MG63 (cell line): ENCODE measurements at regions not wholly inside any gene's neighbourhood (a gene's known extent, or its start where the extent isn't known, plus 50 kb on each side); places are given as distances from the start of the nearest gene placed in this dataset.

Experiments
- DNase-seq: peaks from one replicate; pipeline ENCODE4 v3.0.0-alpha.2; 2020
- H3K27me3 ChIP-seq: fragments of 250-450 bp; sonication (Bioruptor Pico); 2 replicates; pipeline ENCODE4 v1.5.1; 2020; ENCODE audit warnings: mild to moderate bottlenecking, moderate library complexity
- H3K36me3 ChIP-seq: fragments of 250-450 bp; sonication (Bioruptor Pico); 2 replicates; pipeline ENCODE4 v1.5.1; 2020; ENCODE audit warnings: mild to moderate bottlenecking, moderate library complexity
- H3K4me3 ChIP-seq: fragments of 250-450 bp; sonication (Bioruptor Pico); 2 replicates; pipeline ENCODE4 v1.5.1; 2020; ENCODE audit warnings: mild to moderate bottlenecking, moderate library complexity
- H3K9me3 ChIP-seq: fragments of 250-450 bp; sonication (Bioruptor Pico); 2 replicates; pipeline ENCODE4 v1.5.1; 2020; ENCODE audit warnings: mild to moderate bottlenecking, moderate library complexity

- Histone ChIP-seq H3K4me3 (no peak overlapping the region), H3K9me3 (no peaks in the 10 kb centered on the region), H3K36me3 (no peaks in the 10 kb centered on the region), H3K27me3 (no peaks in the 10 kb centered on the region)
- no peak for DNase-seq
Observed at GRCh38 chr5:100965291-100965690, 62.2 kb upstream of the ST8SIA4 start.
